C4-2B (cell line): ENCODE measurements at regions not wholly inside any gene's neighbourhood (a gene's known extent, or its start where the extent isn't known, plus 50 kb on each side); places are given as distances from the start of the nearest gene placed in this dataset.
A peak's percentile ranks its signal among the peaks of the same experiment; 100 is the strongest.
"Not testable (repeated sequence)": the region's sequence is repeated elsewhere in the genome, so short reads cannot be mapped to it uniquely, and the experiment has no call there.

Source experiments
- H3K27ac ChIP-seq: fragments of 450-650 bp; 2 replicates; pipeline ENCODE4 v1.5.1; 2017
- ZFX ChIP-seq: fragments of 450-650 bp; IDR thresholded peaks from 2 replicates; pipeline ENCODE4 v1.6.1; 2017
- TF ChIP-seq, protein P1 (sequence below): fragments of 450-650 bp; conservative IDR thresholded peaks from 2 replicates; pipeline ENCODE4 v1.5.1; 2017; ENCODE audit warnings: mild to moderate bottlenecking

DNA sequence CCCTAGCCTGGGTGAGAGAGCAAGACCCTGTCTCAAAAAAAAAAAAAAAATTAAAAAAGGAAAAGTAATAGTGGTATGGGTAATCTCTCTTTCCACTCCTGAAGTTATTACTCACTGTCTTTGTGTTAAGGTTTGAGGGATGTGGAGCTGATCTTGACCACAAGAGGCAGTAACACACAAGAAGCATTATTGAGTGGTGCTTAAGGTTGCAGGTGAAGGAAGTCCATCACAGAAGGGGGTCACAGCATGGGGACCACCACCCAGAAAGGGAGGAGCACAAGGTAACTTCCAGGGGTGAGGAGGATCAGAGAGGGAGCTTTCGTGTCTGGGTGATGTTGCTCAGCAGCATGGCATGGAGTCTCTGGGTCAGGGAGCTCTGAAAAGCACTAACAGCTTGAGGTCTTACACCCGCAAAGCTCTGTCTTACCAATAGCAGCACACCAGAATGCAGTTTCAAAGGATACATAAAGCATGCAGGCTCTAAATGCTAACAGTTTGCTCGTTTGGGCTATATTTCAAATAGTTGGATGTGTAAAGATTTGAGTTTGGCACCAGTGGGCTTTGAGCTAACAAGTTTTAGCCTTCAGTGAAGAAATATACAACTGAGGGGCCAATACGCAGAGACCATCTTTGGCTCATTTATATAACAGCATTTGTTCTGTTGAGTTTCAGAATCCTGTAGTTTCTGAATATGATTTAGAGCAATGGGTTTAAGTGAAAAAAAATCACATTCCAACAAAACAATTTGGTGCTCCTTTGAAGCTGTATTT is 100.4 kb upstream of the DNAJC1 start:
- H3K27ac ChIP-seq, result no peak overlapping the region
- TF ChIP-seq, protein P1, sequence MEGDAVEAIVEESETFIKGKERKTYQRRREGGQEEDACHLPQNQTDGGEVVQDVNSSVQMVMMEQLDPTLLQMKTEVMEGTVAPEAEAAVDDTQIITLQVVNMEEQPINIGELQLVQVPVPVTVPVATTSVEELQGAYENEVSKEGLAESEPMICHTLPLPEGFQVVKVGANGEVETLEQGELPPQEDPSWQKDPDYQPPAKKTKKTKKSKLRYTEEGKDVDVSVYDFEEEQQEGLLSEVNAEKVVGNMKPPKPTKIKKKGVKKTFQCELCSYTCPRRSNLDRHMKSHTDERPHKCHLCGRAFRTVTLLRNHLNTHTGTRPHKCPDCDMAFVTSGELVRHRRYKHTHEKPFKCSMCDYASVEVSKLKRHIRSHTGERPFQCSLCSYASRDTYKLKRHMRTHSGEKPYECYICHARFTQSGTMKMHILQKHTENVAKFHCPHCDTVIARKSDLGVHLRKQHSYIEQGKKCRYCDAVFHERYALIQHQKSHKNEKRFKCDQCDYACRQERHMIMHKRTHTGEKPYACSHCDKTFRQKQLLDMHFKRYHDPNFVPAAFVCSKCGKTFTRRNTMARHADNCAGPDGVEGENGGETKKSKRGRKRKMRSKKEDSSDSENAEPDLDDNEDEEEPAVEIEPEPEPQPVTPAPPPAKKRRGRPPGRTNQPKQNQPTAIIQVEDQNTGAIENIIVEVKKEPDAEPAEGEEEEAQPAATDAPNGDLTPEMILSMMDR, result peak; percentile 51
- TF ChIP-seq ZFX, result no peak

DNA sequence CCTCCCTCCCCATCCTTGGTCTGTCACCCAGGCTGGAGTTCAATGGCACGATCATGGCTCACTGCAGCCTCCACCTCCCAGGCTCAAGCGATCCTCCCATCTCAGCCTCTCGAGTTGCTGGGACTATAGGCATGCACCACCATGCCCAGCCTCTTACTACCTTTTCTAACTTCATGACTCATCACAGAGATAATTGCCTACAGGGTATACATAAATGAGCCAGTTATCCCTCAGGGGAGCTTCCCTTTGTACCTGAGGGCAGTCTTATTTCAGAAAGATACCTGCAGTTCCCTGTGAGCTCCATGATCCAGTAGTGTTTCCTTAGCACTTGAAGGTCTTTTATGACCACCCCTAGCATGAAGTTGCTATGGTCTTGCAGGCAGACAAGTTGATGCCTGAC is 94.2 kb upstream of the DNAJC1 start:
- no peak overlapping the region for H3K27ac ChIP-seq
- TF ChIP-seq, protein P1, result no peak
- no peak for TF ChIP-seq ZFX

DNA sequence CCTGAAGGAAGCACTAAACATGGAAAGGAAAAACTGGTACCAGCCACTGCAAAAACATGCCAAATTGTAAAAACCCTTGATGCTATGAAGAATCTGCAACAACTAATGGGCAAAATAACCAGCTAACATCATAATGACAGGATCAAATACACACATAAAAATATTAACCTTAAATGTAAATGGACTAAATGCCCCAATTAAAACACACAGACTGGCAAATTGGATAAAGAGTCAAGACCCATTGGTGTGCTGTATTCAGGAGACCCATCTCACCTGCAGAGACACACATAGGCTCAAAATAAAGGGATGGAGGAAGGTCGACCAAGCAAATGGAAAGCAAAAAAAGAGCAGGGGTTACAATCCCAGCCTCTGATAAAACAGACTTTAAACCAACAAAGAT is 87.7 kb upstream of the DNAJC1 start:
- H3K27ac ChIP-seq, result not testable (repeated sequence)

DNA sequence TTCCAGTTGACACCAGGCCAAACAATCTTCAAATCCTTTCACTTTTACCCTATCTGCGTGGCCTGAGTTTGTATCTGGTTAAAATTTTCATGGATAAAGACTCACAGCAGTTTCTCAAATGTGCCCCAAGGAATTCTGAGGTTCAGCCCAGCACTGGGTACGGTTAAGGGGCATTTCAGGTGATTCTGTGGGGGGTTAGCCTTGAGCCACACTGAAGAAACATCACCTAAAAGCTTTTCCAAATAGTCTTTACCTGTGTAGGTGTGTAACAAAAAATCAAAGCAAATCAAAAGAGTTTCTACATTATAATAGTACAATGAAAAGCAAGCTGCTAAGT is 83.8 kb upstream of the DNAJC1 start:
- TF ChIP-seq ZFX, result no peak
- TF ChIP-seq, protein P1, result no peak
- peak overlapping the region; percentile 75; the same call in 1 of the 2 replicates for H3K27ac ChIP-seq

DNA sequence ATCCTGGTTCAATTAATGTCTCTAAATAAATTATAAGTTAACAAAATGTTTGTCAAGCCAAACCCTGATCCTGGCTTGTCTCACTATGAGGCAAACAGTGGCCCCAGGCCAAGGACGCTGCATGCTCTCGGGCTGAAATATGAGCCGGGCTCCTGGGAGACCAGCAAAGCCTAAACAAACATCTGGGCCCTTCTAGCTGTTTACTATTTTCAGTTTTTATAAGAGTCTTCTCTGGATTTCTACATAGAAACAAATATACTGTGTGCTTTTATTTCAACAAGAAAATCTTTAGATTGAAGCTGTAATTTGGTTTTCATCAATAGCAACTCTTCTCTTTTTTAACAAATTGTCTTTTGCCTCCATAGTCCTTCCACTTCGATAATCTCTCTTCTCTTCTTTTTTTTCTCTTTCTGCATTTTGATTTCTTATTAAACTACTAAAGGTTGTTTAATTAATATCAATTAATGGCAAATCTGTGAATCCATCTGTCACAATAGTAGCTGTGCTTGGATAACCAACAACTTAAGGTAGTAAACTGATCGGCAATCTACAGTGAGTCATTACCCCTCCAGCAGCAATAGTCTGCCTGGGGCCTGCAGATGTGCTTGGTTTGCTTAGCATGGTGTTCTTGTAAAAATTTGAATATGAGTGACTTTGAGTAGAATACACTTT is 83.3 kb upstream of the DNAJC1 start:
- H3K27ac ChIP-seq, result peak overlapping the region; percentile 75; the same call in 1 of the 2 replicates
- TF ChIP-seq ZFX, result no peak
- TF ChIP-seq, protein P1, result no peak

DNA sequence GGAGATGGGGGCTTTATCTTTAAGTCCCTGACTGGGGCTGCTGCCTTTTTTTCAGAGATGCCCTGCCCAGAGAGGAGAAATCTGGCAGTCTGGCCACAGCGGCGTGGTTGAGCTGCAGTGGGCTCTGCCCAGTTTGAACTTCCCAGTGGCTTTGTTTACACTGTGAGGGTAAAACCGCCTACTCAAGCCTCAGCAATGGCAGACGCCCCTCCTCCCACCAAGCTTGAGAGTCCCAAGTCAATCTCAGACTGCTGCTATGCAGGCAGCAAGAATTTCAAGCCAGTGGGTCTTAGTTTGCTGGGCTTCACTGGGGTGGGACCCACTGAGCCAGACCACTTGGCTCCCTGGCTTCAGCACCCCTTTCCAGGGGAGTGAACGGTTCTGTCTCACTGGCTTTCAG is 76.4 kb upstream of the DNAJC1 start:
- not testable (repeated sequence) for H3K27ac ChIP-seq

DNA sequence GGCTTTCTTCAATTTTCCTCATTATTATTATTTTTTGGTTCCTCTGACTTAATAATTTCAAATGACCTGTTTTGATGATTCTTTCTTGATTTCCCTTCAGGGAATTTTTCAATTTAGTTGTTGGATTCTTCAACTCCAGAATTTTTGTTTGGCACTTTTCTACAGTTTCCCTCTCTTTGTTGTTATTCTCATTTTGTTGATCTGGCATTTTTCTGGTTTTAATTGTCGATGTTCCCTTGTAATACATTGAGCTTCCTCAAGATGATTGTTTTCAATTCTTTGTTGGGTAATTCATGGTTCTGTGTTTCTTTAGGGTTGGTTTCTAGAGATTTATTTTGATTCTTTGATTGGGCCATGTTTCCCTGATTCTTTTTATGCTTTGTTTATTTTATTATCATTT is 67.8 kb upstream of the DNAJC1 start:
- no peak overlapping the region for H3K27ac ChIP-seq
- no peak for TF ChIP-seq ZFX
- TF ChIP-seq, protein P1, result no peak

DNA sequence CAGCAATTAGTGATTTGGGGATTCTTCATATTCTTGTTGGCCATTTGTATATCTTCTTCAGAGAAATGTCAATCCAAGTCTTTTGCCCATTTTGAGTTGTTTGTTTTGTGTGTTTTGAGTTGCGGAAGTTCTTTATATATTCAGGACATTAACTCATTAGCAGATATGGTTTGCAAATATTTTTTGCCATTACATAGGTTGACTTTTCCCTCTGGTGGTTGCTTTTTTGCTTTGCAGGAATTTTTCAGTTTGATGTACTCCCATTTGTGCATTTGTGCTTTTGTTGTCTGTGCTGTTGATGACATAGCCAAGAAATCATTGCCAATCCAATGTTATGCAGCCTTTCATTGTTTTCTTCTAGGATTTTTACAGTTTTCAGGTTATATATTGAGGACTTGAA is 63.6 kb upstream of the DNAJC1 start:
- no peak overlapping the region for H3K27ac ChIP-seq
- TF ChIP-seq, protein P1, result peak; percentile 11; the same call in 1 of the 2 replicates
- no peak for TF ChIP-seq ZFX

DNA sequence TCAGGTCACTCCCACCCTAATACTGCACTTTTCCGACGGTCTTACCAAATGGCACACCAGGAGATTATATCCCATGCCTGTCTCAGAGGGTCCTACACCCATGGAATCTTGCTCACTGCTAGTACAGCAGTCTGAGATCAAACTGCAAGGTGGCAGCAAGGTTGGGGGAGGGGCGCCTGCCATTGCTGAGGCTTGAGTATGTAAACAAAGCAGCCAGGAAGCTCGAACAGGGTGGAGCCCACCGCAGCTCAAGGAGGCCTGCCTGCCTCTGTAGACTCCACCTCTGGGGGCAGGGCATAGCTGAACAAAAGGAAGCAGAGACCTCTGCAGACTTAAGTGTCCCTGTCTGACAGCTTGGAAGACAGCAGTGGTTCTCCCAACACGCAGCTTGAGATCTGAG is 57.5 kb upstream of the DNAJC1 start:
- H3K27ac ChIP-seq, result not testable (repeated sequence)
